ENCODE measurements at regions not wholly inside any gene's neighbourhood (a gene's known extent, or its start where the extent isn't known, plus 50 kb on each side); places are given as distances from the start of the nearest gene placed in this dataset.

DNA sequence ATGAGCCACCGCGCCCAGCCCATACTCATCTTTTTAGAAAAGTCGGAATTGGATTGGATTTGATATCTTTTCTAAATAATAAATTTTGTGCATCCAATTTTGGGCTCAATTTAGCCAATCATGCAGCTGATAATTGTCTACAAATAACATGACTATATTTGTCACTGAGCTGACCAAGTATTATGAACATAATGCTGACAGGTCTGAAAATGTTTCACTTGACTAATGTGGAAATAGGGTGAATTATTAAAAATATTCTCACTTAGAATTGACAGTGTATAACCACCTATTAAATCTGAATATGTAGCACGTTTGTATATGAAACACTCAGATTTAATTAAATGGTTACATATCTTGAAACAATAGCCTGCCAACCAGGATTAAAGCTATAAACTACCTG is 657.2 kb upstream of the FSHR start:
- Mint-ChIP-seq H3K27me3 (ENCODE audit: low read depth) (no peaks in the 10 kb centered on the region), H3K9me3 (no peaks in the 10 kb centered on the region), H3K4me1 (peaks cover 25% of the 10 kb centered on the region), H3K4me3 (no peak overlapping the region), H3K36me3 (ENCODE audit: low read depth) (no peaks in the 10 kb centered on the region), H3K27ac (ENCODE audit: unreplicated experiment) (no peak overlapping the region)
- no peak for DNase-seq (ENCODE audit: low read depth, low spot score)
- TF ChIP-seq, protein P1, sequence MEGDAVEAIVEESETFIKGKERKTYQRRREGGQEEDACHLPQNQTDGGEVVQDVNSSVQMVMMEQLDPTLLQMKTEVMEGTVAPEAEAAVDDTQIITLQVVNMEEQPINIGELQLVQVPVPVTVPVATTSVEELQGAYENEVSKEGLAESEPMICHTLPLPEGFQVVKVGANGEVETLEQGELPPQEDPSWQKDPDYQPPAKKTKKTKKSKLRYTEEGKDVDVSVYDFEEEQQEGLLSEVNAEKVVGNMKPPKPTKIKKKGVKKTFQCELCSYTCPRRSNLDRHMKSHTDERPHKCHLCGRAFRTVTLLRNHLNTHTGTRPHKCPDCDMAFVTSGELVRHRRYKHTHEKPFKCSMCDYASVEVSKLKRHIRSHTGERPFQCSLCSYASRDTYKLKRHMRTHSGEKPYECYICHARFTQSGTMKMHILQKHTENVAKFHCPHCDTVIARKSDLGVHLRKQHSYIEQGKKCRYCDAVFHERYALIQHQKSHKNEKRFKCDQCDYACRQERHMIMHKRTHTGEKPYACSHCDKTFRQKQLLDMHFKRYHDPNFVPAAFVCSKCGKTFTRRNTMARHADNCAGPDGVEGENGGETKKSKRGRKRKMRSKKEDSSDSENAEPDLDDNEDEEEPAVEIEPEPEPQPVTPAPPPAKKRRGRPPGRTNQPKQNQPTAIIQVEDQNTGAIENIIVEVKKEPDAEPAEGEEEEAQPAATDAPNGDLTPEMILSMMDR (conservative IDR thresholded peaks at IDR 0.05), result no peak

DNA sequence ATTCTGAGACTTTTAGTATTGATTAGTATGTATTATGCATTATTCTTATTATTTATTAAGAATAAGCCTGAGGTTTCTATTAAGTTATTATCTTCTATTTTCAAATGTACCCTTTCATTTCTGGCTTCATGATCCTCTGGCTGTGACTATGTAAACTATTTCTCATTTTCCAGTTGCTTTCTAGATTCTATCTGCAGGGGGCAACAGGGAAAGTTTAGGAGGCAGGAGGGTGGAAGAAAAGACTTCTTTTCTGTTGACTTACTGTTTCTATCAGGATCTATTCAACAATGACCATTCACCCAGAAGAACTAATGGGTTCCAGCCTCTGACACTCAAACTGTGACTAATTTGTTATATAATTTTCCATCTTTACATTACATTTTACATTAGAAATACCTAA is 653.4 kb upstream of the FSHR start:
- peaks cover 17% of the 10 kb centered on the region for H3K4me1 Mint-ChIP-seq
- no peak for DNase-seq (ENCODE audit: low read depth, low spot score)
- TF ChIP-seq, protein P1 (conservative IDR thresholded peaks at IDR 0.05), result no peak
- no peaks in the 10 kb centered on the region for H3K9me3 Mint-ChIP-seq
- no peak overlapping the region for H3K4me3 Mint-ChIP-seq
- no peaks in the 10 kb centered on the region for H3K27me3 Mint-ChIP-seq (ENCODE audit: low read depth)
- H3K27ac Mint-ChIP-seq (ENCODE audit: unreplicated experiment), result no peak overlapping the region
- no peaks in the 10 kb centered on the region for H3K36me3 Mint-ChIP-seq (ENCODE audit: low read depth)

DNA sequence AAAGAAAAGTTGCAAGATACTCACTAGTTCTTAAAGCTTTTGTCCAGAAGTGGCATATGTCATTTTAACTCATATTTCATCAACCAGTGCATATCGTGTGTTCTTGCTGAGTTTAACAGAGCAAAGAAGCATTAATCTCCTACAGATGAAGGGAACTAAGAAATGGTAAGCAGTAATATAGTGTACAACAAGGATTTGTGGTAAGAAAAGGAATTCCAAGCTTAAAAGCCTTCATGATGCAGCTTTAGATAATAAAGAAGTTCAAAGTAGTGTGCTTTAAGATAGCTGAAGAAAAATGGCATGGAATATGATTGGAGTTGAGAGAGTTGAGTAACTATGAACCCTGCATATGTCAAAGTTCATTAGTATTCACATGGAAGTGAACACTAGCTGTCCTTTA is 649.8 kb upstream of the FSHR start:
- H3K9me3 Mint-ChIP-seq, result peaks cover 2% of the 10 kb centered on the region
- TF ChIP-seq, protein P1 (conservative IDR thresholded peaks at IDR 0.05), result no peak
- H3K36me3 Mint-ChIP-seq (ENCODE audit: low read depth), result no peaks in the 10 kb centered on the region
- no peak for DNase-seq (ENCODE audit: low read depth, low spot score)
- no peak overlapping the region for H3K27ac Mint-ChIP-seq (ENCODE audit: unreplicated experiment)
- H3K4me1 Mint-ChIP-seq, result no peaks in the 10 kb centered on the region
- no peaks in the 10 kb centered on the region for H3K27me3 Mint-ChIP-seq (ENCODE audit: low read depth)
- no peak overlapping the region for H3K4me3 Mint-ChIP-seq

DNA sequence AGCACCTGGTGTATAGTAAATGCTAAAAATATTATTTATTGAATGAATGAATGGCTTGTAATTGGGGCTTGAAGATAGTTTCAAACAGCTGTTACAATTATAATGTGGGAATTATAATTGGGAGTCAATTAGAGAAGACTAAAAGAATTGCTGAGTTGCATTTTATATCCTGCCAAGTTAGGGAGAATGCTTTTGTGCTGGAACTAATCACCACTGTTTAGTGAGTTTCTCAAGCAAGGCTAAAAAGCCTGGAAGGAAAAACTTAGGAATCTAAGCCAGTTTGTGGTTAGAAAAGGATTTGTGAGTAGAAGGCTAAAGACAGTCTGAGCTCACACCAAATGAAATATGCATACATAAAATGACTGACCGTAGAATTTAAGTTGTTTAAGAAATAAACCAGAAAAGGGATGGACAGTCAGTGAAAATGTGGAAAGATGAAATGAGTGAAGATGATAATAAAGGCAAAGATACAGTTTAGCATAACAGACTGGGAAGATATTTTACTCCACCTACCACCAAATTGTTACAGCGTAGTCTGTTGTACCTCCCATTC is 647.7 kb upstream of the FSHR start:
- Mint-ChIP-seq H3K4me3 (no peak overlapping the region), H3K27ac (ENCODE audit: unreplicated experiment) (no peak overlapping the region), H3K4me1 (no peaks in the 10 kb centered on the region), H3K36me3 (ENCODE audit: low read depth) (no peaks in the 10 kb centered on the region), H3K9me3 (peaks cover 2% of the 10 kb centered on the region), H3K27me3 (ENCODE audit: low read depth) (no peaks in the 10 kb centered on the region)
- no peak for DNase-seq (ENCODE audit: low read depth, low spot score)
- TF ChIP-seq, protein P1 (conservative IDR thresholded peaks at IDR 0.05), result no peak

DNA sequence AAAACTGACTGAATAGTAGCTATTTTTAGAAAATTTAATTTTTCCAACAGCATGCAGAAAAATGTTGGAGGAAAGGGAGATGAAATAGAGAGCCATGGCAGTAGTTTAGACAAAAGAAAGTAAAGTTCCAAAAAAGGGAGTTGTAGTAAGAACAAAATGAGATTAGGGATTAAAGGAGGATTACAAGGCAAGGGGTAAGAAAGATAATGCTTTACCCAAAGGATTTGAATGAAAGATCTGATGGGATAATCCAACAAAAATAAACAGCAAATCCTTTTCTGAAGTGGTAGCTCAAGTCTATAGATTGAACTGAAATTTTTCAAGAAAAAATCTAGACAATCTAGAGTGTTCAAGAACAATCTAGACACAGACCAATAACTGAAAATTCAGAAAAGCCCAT is 644.3 kb upstream of the FSHR start:
- Mint-ChIP-seq H3K27ac (ENCODE audit: unreplicated experiment) (no peak overlapping the region), H3K9me3 (peaks cover 2% of the 10 kb centered on the region), H3K4me3 (no peak overlapping the region), H3K36me3 (ENCODE audit: low read depth) (no peaks in the 10 kb centered on the region), H3K27me3 (ENCODE audit: low read depth) (no peaks in the 10 kb centered on the region), H3K4me1 (no peaks in the 10 kb centered on the region)
- no peak for DNase-seq (ENCODE audit: low read depth, low spot score)
- TF ChIP-seq, protein P1 (conservative IDR thresholded peaks at IDR 0.05), result no peak

DNA sequence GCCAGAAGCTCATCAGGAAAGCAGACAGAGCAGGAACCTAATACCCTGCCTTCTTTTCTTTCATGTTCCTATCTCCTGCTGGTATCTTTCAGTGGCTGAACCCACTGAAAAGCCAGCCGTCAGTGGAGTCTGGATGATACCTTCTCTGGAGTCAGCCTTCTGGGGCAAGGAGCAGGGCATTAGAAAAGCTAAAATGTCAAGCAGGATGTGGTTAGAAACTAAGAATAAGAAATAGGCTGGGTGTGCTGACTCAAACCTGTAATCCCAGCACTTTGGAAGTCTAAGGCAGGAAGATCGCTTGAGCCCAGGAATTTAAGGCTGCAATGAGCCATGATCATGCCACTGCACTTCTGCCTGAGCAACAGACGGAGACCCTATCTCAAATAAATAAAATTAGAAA is 642.0 kb upstream of the FSHR start:
- TF ChIP-seq, protein P1 (conservative IDR thresholded peaks at IDR 0.05), result no peak
- H3K36me3 Mint-ChIP-seq (ENCODE audit: low read depth), result no peaks in the 10 kb centered on the region
- H3K9me3 Mint-ChIP-seq, result peaks cover 2% of the 10 kb centered on the region
- no peak for DNase-seq (ENCODE audit: low read depth, low spot score)
- no peaks in the 10 kb centered on the region for H3K27me3 Mint-ChIP-seq (ENCODE audit: low read depth)
- H3K4me3 Mint-ChIP-seq, result no peak overlapping the region
- no peak overlapping the region for H3K27ac Mint-ChIP-seq (ENCODE audit: unreplicated experiment)
- no peaks in the 10 kb centered on the region for H3K4me1 Mint-ChIP-seq
